ENCODE measurements at regions not wholly inside any gene's neighbourhood (a gene's known extent, or its start where the extent isn't known, plus 50 kb on each side); places are given as distances from the start of the nearest gene placed in this dataset.

DNA sequence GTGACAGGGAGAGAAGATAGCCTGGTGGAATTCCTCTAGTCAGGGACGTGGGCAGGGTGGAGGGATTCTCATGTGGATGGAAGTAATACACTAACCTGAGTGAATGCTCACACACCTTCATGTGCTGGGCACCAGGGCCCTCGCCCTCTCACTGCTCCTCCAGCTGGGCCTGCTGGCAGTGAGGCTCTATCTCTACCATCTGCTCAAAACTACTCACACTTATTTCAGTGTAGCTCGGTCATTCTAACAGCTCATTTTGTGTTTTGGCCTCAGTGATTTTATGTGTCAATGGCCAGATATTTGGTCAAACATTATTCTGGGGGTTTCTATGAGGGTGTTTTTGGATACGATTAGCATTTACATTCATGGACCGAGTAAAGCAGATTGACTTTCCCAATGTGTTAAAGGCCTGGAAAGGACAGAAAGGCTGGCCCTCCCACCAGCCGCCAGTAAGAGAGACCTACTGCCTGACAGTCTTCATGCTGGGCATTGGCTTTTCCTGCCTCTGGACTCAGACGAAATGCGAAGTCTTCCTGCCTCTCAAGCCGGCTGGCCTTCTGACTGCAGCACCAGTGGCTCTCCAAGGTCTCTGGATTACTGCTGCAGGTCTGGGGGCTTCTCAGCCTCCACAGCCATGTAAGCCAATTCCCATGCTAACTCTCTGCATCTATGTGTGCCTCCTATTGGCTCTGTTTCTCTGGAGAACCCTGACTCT lies 335.4 kb downstream of the CXCL12 start:
- DNase-seq = peak in 1 of 2 experiments; percentile 4

DNA sequence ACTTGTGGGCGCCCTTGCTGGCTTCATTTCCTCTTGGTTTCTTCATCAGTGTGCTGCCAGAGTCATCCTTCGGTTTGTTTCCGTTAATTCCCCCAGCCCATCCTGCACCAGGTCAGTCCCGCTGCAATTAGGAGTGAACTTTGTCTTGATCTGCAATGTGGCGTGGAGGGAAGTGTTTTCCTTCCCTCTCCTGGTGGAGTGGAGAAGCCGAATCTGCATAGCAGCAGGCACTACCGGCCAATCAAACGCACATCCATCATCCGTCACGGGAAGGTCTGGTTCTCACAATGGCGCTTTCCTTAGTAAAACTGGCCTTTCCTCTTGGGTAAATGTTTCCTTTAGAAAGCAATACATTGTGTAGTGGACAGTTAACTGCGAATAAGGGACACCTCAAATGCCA lies 337.5 kb downstream of the CXCL12 start:
- no peak for DNase-seq

DNA sequence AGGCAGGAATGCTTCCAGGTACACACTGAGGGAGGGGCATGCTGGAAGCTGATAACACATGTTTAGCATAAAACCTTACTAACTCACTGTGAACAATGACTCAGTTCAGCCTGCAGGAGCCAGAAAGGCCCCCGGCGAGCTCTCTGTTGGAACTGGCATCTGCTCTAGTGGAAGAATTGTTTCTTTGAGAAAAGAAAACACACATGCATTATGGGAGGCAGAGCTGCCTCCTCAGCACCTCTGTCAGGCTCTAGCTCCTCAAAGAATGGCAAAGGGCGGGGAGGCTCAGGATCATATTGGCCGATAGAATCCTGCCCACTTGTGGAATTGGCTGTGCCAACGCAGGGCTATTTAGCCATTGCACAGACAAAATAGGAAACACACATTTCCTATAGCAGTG lies 338.3 kb downstream of the CXCL12 start:
- DNase-seq = no peak

DNA sequence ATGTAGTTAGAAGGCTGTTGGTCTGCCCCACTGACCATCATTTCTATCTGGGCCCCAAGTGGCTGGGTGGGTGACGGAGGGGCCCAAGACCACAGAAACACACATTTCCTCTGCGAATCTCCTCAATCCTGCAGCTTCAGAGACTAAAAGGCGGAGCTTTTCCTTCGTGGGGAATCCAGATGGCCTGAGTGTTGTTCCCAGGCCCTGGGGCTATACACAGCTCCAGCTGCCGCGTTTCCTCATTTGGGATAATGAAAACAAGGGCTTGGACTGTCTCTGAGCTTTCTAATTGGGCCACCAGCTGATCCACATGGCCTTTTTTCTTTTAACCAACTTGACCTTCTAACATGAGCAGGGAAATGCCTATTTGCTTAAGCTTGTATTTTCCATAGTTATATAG lies 339.9 kb downstream of the CXCL12 start:
- no peak for DNase-seq

DNA sequence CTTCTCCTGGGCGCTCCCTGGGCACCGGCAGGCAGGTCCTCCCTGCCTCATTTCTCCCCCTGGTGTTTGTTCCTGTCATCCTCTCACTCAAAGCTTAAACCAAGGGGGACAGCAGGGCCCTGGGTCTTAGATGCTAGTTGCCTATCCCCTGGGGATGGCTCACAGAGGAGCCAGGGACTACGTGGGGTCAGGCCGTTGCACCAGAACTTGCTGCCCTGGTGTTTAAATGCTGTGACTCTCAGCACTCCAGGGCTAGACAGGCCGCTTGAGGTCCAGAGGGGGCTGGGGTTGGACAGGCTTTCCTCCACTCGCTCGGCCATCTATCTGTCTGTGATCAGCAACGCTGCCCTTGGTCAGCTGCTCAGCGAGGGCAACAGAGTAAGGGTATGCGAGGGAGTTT lies 340.3 kb downstream of the CXCL12 start:
- DNase-seq = no peak

- DNase-seq = no peak
Observed at GRCh38 chr10:44043646-44044375, 341.1 kb downstream of the CXCL12 start.

DNA sequence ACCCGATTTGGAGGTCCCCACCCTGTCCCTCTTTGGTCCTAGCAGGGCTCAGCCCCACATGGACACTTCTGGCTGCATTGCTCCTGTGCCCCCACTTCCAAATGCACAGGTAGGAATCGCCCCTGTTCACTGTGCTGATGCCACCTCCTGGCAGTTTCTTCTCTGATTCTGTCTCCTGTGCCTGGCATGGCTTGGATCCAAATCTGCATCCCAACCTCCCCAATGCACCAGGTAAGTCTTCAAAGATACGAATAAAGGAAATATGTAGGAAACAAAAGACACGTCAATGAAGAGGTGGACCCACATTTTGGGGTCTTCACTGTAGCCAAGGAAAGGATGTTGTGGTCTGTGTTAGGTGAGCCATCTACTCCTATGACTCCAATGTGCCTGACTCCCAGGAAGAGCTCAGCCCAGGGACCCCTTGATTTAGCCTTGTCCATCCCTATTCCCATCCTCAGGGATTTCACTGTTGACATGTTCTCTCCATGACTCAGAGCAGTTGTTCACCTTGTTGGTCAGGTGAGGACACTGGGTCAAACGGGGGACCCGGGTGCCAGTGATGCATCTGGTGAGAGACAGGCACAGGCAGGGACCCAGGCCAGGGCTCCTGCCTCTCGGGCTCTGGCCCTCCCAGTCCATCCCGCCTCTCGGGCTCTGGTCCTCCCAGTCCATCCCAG lies 341.8 kb downstream of the CXCL12 start:
- DNase-seq = no peak

- DNase-seq = no peak
Observed at GRCh38 chr10:44042075-44042770, 342.7 kb downstream of the CXCL12 start.

DNA sequence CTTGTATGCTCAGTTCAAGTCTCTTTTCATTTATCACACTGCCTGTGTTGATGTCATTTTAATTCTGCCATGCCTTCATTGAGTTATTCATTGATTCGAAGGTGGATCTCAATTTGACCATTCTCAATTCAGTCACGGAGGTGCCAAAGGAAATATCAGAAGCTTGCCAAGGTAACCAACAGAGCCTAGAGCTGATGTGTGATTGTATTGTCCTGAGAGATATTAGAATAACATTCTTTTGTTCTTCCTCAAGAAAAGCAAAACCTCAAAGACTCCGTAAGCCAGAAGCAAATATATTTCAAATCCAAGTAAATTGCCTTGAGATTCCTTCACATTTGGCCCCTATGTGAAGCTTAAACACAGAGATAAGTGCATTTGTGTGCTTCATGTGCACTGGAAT lies 345.3 kb downstream of the CXCL12 start:
- no peak for DNase-seq

GRCh38 chr10:44036425-44036824 lies 348.5 kb downstream of the CXCL12 start:
- no peak for DNase-seq

DNA sequence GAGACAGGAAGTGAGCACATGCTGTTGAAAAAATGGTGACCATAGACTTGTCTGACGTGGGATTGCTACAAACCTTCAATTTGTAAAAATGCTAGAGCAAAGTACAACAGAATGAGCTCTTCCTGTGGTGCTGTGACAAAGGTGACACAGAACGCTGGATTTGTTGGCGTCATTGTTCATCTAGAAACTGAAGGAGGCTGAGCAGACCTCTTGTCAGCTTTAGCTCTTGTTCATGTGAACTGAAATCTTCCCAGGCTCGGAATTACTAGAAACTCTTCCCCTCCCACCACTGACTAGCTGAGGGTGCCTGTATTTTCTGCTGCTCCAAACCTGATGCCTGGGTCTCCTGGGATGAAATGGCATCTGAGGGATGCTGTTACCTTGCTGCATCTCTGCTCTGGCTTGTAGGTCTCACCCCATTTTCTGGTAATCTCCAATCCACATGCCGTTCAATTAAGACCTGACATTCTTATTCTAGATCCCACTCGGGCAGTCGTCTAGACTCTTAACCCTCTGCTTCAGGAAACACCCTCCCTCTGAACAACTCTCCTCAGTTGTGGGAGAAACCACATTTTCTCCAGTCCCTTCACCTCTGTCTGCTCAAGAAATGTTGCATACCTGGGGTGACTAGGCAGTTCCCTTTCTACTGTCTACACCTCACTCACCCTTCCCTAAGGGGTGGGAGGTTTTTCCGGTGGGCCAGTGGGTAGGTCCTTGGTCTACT lies 349.3 kb downstream of the CXCL12 start:
- DNase-seq = no peak

- DNase-seq = no peak
Observed at GRCh38 chr10:44034946-44035345, 350.0 kb downstream of the CXCL12 start.

DNA sequence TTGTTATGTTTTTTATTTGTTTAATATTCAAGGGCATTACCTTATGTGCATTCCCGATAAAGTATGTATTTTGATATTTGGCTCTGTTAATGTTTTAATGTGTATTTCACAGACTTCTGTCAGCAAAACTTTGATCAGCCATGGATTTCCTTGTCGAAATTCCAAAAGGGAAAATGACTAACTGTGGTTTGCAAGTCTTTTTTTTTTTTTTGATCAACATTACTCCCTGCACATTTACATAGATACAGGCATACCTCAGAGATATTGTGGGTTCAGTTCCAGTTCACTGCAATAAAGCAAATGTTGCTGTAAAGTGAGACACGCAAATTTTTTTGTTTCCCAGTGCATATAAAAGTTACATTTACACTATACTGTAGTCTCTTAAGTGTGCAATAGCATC lies 351.9 kb downstream of the CXCL12 start:
- DNase-seq = no peak

GRCh38 chr10:44032216-44032615 lies 352.7 kb downstream of the CXCL12 start:
- no peak for DNase-seq

DNA sequence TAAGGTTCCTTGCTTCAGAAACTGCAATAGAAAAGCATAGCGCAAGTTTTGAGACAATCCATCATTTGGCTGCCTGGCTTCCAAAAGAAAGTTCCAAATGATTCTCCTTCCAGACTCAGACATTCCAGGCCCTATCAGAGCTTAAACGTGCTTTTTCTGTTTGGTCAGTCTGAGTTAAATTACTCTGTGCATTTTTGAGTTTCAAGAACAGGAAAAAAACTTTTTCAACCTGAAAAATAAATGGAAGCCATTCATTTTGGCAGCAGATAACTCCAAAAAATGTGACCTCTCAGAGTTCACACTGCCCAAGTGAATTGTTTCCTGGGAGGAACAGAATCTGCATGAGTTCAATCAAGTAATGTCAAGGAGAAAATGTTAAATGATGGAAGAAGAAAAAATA lies 354.2 kb downstream of the CXCL12 start:
- no peak for DNase-seq

DNA sequence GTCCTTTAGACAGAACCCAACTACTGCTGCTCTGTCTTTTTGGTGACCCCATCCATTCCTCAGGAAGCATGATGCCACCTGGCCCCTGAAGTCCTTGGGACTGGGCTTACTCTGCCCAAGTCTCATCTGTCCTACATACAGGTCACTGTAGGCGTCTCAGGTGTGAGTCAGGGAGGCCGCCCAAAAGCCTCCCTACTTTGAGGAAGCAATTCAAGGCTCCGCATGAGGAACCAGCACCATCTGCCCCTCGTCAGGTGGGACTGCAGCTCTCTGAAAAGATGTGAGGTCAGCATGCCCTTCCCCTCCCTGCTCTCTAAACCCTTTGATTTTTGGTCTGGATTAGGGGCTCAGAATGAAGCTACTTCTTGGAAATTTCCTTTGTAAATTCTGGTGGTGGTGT lies 354.8 kb downstream of the CXCL12 start:
- DNase-seq = no peak

DNA sequence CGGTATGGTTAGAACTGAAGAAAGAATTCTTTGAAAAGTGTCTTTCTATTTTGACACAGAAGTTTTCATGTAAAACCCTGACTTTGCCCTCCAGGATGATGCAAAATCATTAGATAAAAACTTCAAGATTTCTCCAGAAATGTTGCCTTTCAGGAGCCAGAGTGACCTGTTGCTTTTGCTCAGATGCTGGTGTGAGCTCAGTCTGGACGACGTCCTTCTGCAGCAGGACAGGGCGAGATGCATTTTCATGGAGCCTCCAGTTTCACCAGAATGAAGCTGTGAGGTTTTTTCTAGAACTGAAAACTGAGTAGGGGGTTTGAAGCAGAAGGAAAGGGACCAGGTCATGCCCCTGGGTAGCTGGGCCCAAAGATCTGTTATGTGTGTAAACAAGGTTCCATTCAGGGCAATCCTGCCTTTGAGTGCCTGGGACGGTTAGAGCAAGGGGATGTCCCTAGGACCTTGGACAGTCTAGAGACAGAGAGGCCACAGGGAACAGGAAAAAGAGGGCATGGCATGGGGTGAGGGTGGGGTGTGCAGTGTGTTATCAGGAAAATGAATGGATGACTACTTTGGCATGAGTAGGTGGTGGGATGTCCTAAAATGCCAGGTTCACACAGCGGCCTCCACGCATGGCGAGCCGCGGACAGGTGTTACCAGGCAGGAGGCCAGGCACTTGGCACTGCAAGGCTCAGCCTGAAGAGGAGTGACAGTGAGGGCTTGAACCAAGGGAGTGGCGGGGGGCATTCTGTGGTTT lies 356.3 kb downstream of the CXCL12 start:
- no peak for DNase-seq

- no peak for DNase-seq
Observed at GRCh38 chr10:44024356-44025116, 360.4 kb downstream of the CXCL12 start.

- no peak for DNase-seq
Observed at GRCh38 chr10:44023517-44023916, 361.4 kb downstream of the CXCL12 start.

- DNase-seq = no peak
Observed at GRCh38 chr10:44022203-44022602, 362.7 kb downstream of the CXCL12 start.

All from cerebellar nuclear complex (tissue), 1 donor.